Loucy (cell line): ENCODE measurements at regions not wholly inside any gene's neighbourhood (a gene's known extent, or its start where the extent isn't known, plus 50 kb on each side); places are given as distances from the start of the nearest gene placed in this dataset.

Source experiments
- CTCF ChIP-seq: fragments of 200-600 bp; sonication (generic); conservative IDR thresholded peaks from 2 replicates; pipeline ENCODE4 v1.5.1; 2014; ENCODE audit warnings: mild to moderate bottlenecking, antibody characterized with exemption, low read length
- EZH2phosphoT487 ChIP-seq: fragments of 200-600 bp; IDR thresholded peaks from 2 replicates; pipeline ENCODE4 v1.6.1; 2018; ENCODE audit warnings: antibody characterized with exemption, mild to moderate bottlenecking, moderate library complexity, borderline replicate concordance

- TF ChIP-seq CTCF (no peak), EZH2phosphoT487 (no peak)
These were observed 449.3 kb upstream of the NPVF start for GRCh38 chr7:25677595-25677994.
